ENCODE measurements at regions not wholly inside any gene's neighbourhood (a gene's known extent, or its start where the extent isn't known, plus 50 kb on each side); places are given as distances from the start of the nearest gene placed in this dataset.

DNA sequence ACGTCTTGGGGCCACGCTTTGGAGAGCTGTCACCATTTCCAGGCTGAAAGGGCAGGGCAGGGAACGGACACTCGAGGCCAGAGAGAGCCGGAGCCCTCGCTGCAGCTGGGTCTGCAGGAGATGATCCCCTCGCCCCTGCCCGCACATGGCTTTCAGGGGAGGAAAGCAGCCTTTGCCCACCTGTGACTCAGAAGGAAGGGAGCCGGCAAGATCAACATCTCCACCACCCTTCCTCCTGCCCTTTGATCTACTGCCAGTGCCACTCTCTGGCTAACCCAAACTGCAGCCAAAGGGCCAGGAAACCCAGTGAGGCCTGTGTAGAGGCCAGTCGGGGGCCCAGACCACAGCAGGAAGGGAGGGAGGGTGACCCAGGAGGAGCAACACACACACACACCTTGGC lies 137.1 kb upstream of the ERCC6L2 start:
- WGBS (ENCODE audit: insufficient coverage), result 81% methylated on average over 9 of the region's 10 CpGs
- Histone ChIP-seq H3K27ac (ENCODE audit: low read depth in 1 of 2, low read length in 2 of 2) (no peak overlapping the region), H3K79me2 (ENCODE audit: insufficient read depth, low read length) (no peaks in the 10 kb centered on the region), H3K4me2 (replicated peaks; ENCODE audit: extremely low read depth, low read length, poor library complexity, severe bottlenecking) (no peak overlapping the region), H2AFZ (ENCODE audit: insufficient read depth, low read depth, low read length, poor library complexity, severe bottlenecking) (no peak overlapping the region), H3K36me3 (replicated peaks in 1 of 2; ENCODE audit: control insufficient read depth in 1 of 2, insufficient read depth in 2 of 2, low read length in 2 of 2) (no peaks in the 10 kb centered on the region), H3K9me3 (replicated peaks in 1 of 2; ENCODE audit: control insufficient read depth in 1 of 2, insufficient read depth in 1 of 2, low read length in 2 of 2) (no peaks in the 10 kb centered on the region), H3K9ac (ENCODE audit: insufficient read depth, low read length, poor library complexity, severe bottlenecking) (no peak overlapping the region), H3K27me3 (ENCODE audit: control insufficient read depth in 2 of 2, insufficient read depth in 2 of 2, low read length in 2 of 2) (peaks cover 0 to 2% of the 10 kb centered on the region in 2 donors), H3K4me1 (ENCODE audit: control insufficient read depth in 1 of 2, insufficient read depth in 2 of 2, low read length in 2 of 2) (no peaks in the 10 kb centered on the region), H4K20me1 (ENCODE audit: insufficient read depth, low read length) (no peaks in the 10 kb centered on the region), H3K4me3 (replicated peaks in 1 of 3; ENCODE audit: low read depth in 2 of 3, low read length in 3 of 3) (no peak overlapping the region)
- TF ChIP-seq, protein P1, sequence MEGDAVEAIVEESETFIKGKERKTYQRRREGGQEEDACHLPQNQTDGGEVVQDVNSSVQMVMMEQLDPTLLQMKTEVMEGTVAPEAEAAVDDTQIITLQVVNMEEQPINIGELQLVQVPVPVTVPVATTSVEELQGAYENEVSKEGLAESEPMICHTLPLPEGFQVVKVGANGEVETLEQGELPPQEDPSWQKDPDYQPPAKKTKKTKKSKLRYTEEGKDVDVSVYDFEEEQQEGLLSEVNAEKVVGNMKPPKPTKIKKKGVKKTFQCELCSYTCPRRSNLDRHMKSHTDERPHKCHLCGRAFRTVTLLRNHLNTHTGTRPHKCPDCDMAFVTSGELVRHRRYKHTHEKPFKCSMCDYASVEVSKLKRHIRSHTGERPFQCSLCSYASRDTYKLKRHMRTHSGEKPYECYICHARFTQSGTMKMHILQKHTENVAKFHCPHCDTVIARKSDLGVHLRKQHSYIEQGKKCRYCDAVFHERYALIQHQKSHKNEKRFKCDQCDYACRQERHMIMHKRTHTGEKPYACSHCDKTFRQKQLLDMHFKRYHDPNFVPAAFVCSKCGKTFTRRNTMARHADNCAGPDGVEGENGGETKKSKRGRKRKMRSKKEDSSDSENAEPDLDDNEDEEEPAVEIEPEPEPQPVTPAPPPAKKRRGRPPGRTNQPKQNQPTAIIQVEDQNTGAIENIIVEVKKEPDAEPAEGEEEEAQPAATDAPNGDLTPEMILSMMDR (IDR thresholded peaks at IDR 0.05), result no peak
- Mint-ChIP-seq H3K36me3 (no peaks in the 10 kb centered on the region), H3K27me3 (ENCODE audit: low read depth in 3 of 3) (peaks cover 4 to 17% (median 4%) of the 10 kb centered on the region in 3 donors), H3K9me3 (peaks cover 0 to 1% (median 0%) of the 10 kb centered on the region in 7 donors), H3K4me3 (no peak overlapping the region), H3K4me1 (no peaks in the 10 kb centered on the region), H3K27ac (no peak overlapping the region)
- intact Hi-C loops (cut with micrococcal nuclease), result no loop called here
- DNase-seq, result no peak

DNA sequence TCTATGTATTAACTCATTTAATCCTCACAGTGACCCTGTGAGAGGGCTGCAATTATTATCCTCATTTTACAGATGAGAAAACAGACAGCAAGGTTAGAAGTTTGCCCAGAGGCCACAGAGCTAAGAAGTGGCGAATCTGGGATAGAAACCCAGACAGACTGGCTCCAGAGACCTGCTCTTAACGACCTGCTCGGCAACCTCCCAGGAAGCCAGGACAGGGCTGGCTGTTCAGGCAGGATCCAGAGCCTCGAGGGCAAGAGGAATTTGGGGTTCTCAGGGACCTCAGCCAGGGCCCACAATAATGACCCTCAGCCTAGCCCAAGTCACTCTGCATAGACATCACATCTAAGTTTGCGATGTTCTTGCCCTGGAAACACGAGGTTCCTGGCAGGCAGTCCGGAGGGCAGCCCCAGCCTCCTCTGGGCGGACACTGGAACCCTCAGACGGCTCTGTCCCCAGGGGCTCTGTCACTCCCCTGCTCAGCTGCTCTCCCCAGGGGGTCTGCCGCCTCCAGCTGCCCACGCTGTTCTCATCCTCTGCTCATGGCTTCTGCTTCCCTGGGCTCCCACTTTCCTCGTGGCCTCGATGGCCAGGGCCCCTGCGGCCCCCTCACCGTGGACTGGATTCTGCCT lies 138.5 kb upstream of the ERCC6L2 start:
- TF ChIP-seq, protein P1 (IDR thresholded peaks at IDR 0.05), result no peak
- no peaks in the 10 kb centered on the region for H3K36me3 Mint-ChIP-seq
- no peak overlapping the region for H2AFZ ChIP-seq (ENCODE audit: insufficient read depth, low read depth, low read length, poor library complexity, severe bottlenecking)
- peak overlapping the region in 2 of 7 donors; percentile 20 to 52 for H3K27ac Mint-ChIP-seq
- no peaks in the 10 kb centered on the region for H3K79me2 ChIP-seq (ENCODE audit: insufficient read depth, low read length)
- no peak overlapping the region for H3K9ac ChIP-seq (ENCODE audit: insufficient read depth, low read length, poor library complexity, severe bottlenecking)
- WGBS (ENCODE audit: insufficient coverage), result 84% methylated on average over 12 of the region's 15 CpGs
- no peaks in the 10 kb centered on the region for H3K9me3 Mint-ChIP-seq
- H3K27ac ChIP-seq (ENCODE audit: low read depth in 1 of 2, low read length in 2 of 2), result no peak overlapping the region
- no peaks in the 10 kb centered on the region for H3K4me1 Mint-ChIP-seq
- DNase-seq, result no peak
- peaks cover 4 to 15% (median 5%) of the 10 kb centered on the region in 3 donors for H3K27me3 Mint-ChIP-seq (ENCODE audit: low read depth in 3 of 3)
- intact Hi-C loops (cut with micrococcal nuclease), result no loop called here
- H3K4me3 Mint-ChIP-seq, result no peak overlapping the region
- no peaks in the 10 kb centered on the region for H4K20me1 ChIP-seq (ENCODE audit: insufficient read depth, low read length)
- no peaks in the 10 kb centered on the region for H3K36me3 ChIP-seq (replicated peaks in 1 of 2; ENCODE audit: control insufficient read depth in 1 of 2, insufficient read depth in 2 of 2, low read length in 2 of 2)
- peaks cover 0 to under 1% of the 10 kb centered on the region in 2 donors for H3K27me3 ChIP-seq (ENCODE audit: control insufficient read depth in 2 of 2, insufficient read depth in 2 of 2, low read length in 2 of 2)
- H3K9me3 ChIP-seq (replicated peaks in 1 of 2; ENCODE audit: control insufficient read depth in 1 of 2, insufficient read depth in 1 of 2, low read length in 2 of 2), result no peaks in the 10 kb centered on the region
- H3K4me3 ChIP-seq (replicated peaks in 1 of 3; ENCODE audit: low read depth in 2 of 3, low read length in 3 of 3), result no peak overlapping the region
- H3K4me1 ChIP-seq (ENCODE audit: control insufficient read depth in 1 of 2, insufficient read depth in 2 of 2, low read length in 2 of 2), result no peaks in the 10 kb centered on the region
- H3K4me2 ChIP-seq (replicated peaks; ENCODE audit: extremely low read depth, low read length, poor library complexity, severe bottlenecking), result no peak overlapping the region
